Motor neuron (in vitro differentiated cells): ENCODE measurements at regions not wholly inside any gene's neighbourhood (a gene's known extent, or its start where the extent isn't known, plus 50 kb on each side); places are given as distances from the start of the nearest gene placed in this dataset.

Source experiments
- ATAC-seq, 8 experiments: fragments of 200-7000 bp; cut with Tn5 transposase; replicated peaks in 6 of 8; 2 replicates each; pipeline ENCODE4 v1.8.0; 2021; ENCODE audit warnings: mild to moderate bottlenecking in 8 of 8, moderate library complexity in 8 of 8
- H3K27ac ChIP-seq, 2 donors: fragments of 250-450 bp; sonication (Bioruptor Pico); 2 replicates each; pipeline ENCODE4 v1.9.0; 2021; ENCODE audit warnings: antibody characterized with exemption in 2 of 2, mild to moderate bottlenecking in 2 of 2, moderate library complexity in 1 of 2
- H3K4me1 ChIP-seq, 2 donors: fragments of 250-450 bp; sonication (Bioruptor Pico); replicated peaks in 1 of 2; 2 replicates each; pipeline ENCODE4 v1.6.1; 2021; ENCODE audit warnings: antibody characterized with exemption in 2 of 2, mild to moderate bottlenecking in 2 of 2, moderate library complexity in 1 of 2
- H3K4me3 ChIP-seq, 5 donors: fragments of 250-450 bp; sonication (Bioruptor Pico); 2 replicates each; pipeline ENCODE4 v1.9.0; 2021; ENCODE audit warnings: antibody characterized with exemption in 5 of 5, mild to moderate bottlenecking in 5 of 5, moderate library complexity in 4 of 5
- WGBS, 10 experiments: fragments of 450-650 bp; shearing (Covaris generic); methylation state at CpG; one replicate each; pipeline ENCODE4 v1.0.0; 2022; 5-methylcytosine and 5-hydroxymethylcytosine counted together
- in situ Hi-C, 9 experiments: fragments of 400-800 bp; cut with MboI; loops; one replicate each; pipeline ENCODE4 v1.15.0; 2021; ENCODE audit warnings: low sequenced_read_pairs in 9 of 9, low pct_unique_long_range_greater_than_20kb in 2 of 9; ENCODE audit not compliant: unreplicated experiment in 9 of 9

DNA sequence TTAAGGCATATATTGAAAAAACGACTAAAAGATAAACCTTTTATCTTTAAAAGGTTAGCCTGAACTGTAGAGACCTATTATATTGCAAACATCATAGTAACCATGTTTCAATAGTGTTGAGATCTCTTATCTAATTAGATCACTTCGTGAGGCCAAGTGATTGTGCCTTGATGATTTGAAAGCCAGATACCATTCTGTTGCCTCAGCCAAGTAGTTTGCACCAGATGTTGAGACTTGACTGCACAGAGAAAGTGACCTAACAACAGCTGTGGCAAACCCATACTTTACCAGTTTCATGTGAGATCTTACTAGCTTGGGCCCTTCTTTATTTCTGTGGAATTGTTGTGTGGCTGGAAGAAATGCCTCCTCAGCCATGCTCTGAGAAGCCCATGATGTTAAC is 717.3 kb downstream of the KCNJ2 start:
- Histone ChIP-seq H3K4me3 (no peak overlapping the region), H3K27ac (no peak overlapping the region), H3K4me1 (no peaks in the 10 kb centered on the region)
- no peak for ATAC-seq
- in situ Hi-C loops: no loop called here
- WGBS, 10 experiments: 0 to 81% (median 60%) methylated on average over 1 to 2 of the region's 2 CpGs; no CpG with 5 or more reads in 1 of the 10 experiments

DNA sequence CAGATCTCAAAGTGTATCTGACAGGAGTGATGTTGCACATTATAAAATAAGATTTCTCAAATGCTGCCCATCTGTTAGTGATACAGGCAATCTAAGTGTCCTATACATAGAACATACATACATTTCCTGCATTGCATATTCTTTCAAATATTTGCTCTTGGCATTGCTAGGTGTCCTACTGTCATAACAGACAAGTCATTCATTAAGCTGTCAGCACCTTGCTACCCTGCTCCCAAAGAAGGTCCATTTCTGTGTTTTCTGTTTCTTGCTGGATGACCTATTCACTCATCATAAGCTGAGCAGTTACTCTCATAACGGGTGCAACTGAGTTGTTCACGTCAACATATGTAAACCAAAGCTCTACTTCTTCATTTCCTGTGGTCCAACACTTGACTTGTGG is 719.0 kb downstream of the KCNJ2 start:
- in situ Hi-C loops: no loop called here
- H3K4me3 ChIP-seq: no peak overlapping the region
- no peak for ATAC-seq
- H3K4me1 ChIP-seq: no peaks in the 10 kb centered on the region
- 31 to 89% (median 70%) methylated on average over 1 to 2 of the region's 2 CpGs; no CpG with 5 or more reads in 3 of the 10 experiments for WGBS, 10 experiments
- H3K27ac ChIP-seq: no peak overlapping the region

DNA sequence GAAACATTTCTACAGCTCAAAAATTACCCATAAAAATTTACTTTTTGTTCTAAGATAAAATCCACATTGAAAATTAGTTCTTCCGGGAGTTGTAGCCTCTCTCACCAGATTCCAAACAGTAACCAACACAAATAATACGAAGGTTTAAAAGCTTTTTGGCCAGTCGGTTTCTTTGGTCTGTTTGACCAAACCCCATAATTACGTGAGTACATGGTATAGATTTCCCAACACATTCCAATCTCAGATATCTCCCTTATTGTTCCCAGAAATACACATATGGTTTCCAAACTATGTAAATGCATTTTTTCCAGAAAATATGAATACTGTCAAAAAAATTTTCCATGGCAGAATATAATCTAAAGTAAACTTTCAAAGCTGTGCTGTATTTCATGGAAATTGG is 722.0 kb downstream of the KCNJ2 start:
- 11 to 100% (median 90%) methylated on average over 1 to 4 of the region's 4 CpGs for WGBS, 10 experiments

DNA sequence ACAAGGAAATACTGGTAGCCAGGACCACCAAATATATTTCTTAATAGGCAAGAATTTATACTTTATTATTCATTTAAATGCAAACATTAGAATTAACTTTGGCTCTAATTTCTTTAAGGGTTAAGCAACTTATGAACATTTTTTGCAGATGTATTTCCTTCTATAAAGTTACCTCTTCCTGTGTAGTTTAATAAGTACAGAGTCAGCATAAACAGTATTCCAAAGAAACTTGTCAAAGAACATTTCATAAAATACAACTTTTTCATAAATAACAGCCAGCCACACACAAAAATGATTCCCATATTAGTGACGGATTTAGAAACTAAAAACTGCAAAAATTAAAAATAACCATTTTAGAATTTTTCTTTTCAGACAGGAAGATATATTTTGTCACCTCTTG is 723.2 kb downstream of the KCNJ2 start:
- Histone ChIP-seq H3K4me1 (peaks cover 5 to 9% of the 10 kb centered on the region in 2 donors), H3K27ac (no peak overlapping the region), H3K4me3 (no peak overlapping the region)
- ATAC-seq: no peak
- 20 to 100% (median 88%) methylated on average over 1 of the region's 1 CpG; no CpG with 5 or more reads in 2 of the 10 experiments for WGBS, 10 experiments
- in situ Hi-C loops: no loop called here

More for the DNA sequence above, 722.0 kb downstream of the KCNJ2 start:
- ATAC-seq: no peak
- no peak overlapping the region for H3K27ac ChIP-seq
- H3K4me3 ChIP-seq: no peak overlapping the region
- in situ Hi-C loops: no loop called here
- H3K4me1 ChIP-seq: no peaks in the 10 kb centered on the region

GRCh38 chr17:70896843-70897242 is 727.5 kb downstream of the KCNJ2 start:
- Histone ChIP-seq H3K4me1 (peaks cover 9 to 11% of the 10 kb centered on the region in 2 donors), H3K27ac (no peak overlapping the region), H3K4me3 (no peak overlapping the region)
- in situ Hi-C loops: no loop called here
- ATAC-seq: peak in 1 of 8 experiments; percentile 13
- WGBS, 10 experiments: 0 to 100% (median 71%) methylated on average over 1 to 4 of the region's 4 CpGs

DNA sequence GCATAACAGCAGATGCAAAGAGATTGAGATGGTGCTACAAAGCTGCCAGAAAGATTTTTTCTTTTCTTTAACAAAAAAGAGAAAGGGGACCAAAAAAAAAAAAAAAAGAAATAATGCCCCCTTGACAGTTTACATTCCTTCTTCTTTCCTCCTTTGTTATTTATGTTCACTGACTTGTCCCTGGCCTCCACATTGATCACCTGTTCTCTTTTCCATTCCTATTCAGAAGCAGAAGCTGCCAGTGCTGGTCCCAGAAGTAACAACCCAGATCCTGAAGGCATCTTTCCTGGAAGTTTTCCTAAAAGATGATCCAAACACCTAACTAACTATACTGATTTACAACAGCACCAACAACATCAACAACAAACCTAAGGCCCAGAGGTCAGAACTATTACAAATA is 728.1 kb downstream of the KCNJ2 start:
- H3K4me1 ChIP-seq: peaks cover 9 to 11% of the 10 kb centered on the region in 2 donors
- H3K4me3 ChIP-seq: no peak overlapping the region
- peak in 2 of 8 experiments; percentile 43 to 56 for ATAC-seq
- H3K27ac ChIP-seq: no peak overlapping the region
- in situ Hi-C loops: no loop called here

DNA sequence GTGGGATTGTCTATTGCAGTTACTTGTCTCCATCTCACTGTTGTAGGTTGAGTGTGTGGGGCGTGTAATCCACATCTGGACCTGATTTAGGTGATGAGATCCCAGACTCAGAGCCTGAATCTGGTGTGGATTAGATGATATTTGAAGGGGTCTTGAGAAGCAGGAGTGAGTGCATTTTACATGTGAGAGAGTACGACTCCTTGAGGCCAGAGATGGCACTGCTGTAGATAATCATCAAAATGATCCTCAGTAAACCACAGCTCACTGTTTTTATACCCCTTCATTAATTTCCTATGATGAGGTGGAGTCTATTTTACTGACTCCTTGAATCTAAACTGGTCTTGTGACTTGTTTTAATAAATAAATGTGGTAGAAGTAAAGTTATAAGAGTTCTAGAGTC is 732.5 kb downstream of the KCNJ2 start:
- Histone ChIP-seq H3K27ac (no peak overlapping the region), H3K4me3 (no peak overlapping the region), H3K4me1 (peaks cover 13 to 15% of the 10 kb centered on the region in 2 donors)
- WGBS, 10 experiments: 0 to 100% (median 87%) methylated on average over 1 to 2 of the region's 2 CpGs; no CpG with 5 or more reads in 4 of the 10 experiments
- ATAC-seq: no peak
- in situ Hi-C loops: no loop called here

DNA sequence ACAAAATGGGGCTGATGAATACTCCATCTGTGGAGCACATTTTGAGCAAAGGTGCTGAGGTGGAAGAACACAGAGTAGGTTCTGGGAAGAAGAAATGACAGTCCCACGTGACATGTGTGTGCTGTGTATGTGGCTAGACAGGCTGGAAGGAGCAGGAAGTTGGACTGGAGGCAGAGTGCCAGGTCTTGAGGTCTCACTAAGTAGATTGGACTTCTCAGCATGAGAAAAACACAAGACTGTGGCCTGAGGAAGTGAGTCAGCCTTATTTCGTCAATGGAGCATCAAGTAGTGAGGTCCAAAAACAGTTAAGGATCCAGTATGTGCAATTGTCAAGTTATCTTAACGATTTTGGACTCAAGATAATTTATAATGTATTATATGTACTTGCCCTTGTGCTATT is 736.5 kb downstream of the KCNJ2 start:
- Histone ChIP-seq H3K27ac (no peak overlapping the region), H3K4me1 (peaks cover 3 to 11% of the 10 kb centered on the region in 2 donors), H3K4me3 (no peak overlapping the region)
- peak in 1 of 8 experiments; percentile 39 for ATAC-seq
- WGBS, 10 experiments: 0 to 100% (median 62%) methylated on average over 1 to 3 of the region's 3 CpGs; no CpG with 5 or more reads in 1 of the 10 experiments
- in situ Hi-C loops: no loop called here

DNA sequence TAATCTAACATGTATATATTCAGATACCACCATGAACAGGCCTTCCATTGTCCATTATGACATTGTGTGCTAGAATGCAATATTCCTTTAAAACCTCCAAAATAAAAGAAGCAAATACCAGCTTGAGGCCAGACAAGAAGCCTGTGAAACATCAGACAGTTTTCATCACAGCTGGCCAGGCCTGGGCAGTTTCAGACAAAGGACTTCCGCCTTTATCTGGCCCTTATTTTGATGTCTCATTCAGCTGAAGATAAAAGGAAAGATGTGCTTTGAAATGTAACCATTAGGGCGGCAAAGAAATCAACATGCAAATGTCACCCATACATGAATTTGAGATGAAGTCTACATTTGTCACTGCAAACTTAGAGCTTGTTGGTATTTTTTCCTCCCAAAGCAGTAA is 737.5 kb downstream of the KCNJ2 start:
- H3K4me3 ChIP-seq: no peak overlapping the region
- ATAC-seq: peak in 7 of 8 experiments; percentile 87 to 99 (median 94)
- in situ Hi-C loops: no loop called here
- H3K4me1 ChIP-seq: peaks cover 3 to 11% of the 10 kb centered on the region in 2 donors
- no peak overlapping the region for H3K27ac ChIP-seq
- WGBS, 10 experiments: 0 to 21% (median 6%) methylated on average over 1 to 2 of the region's 2 CpGs; no CpG with 5 or more reads in 1 of the 10 experiments

DNA sequence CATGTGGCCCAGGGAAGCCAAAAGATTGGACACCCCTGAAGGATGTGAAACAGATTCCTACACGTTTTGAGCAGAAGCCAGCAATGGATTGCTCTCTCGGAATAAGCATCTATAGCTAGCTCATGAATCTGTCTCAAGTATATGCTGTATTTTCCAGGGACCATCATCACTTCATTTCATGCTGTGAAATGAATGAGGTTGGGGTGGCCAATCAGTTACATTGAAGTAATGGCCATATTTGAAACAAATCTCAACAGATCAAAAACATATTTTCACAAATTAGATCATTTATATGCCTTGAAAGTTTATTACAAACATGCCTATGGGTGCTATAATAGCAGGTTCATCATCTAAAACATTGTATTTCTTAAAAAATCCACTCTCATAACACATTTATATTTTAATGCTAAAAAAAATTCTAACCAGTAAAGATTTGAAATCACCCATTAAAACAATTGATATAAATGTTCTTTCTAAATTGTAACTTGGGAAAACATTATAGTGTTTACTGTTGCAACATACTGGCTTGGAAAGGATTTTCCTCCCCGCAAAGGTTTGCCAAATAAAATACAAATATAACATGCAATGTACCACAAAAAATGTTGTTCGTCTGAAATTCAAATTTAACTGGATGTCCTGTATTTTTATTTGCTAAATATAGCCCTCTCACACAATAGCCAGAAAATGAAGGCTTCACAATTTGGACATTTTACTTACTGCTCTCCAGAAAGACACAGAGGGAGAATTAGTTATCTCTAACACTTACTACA is 743.6 kb downstream of the KCNJ2 start:
- in situ Hi-C loops: no loop called here
- no peak overlapping the region for H3K27ac ChIP-seq
- 0 to 100% (median 74%) methylated on average over 2 to 4 of the region's 4 CpGs; no CpG with 5 or more reads in 1 of the 10 experiments for WGBS, 10 experiments
- no peak overlapping the region for H3K4me3 ChIP-seq
- H3K4me1 ChIP-seq: no peaks in the 10 kb centered on the region
- no peak for ATAC-seq

DNA sequence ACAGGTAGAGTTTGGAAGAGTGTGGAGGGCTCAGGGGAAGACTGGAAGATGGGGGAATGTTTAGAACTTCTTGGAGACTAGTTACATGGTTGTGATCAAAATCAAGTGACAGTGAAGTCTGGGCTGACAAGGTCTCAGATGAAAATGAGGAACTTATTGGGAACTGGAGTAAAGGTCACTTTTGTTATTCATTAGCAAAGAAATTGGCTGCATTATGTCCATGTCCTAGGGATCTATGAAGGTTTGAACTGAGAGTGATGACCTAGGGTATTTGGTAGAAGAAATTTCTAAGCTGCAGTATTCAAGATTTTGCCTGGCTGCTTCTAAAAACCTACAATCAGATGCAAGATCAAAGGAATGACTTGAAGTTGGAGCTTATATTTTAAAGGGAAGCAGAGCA is 747.1 kb downstream of the KCNJ2 start:
- ATAC-seq: no peak
- no peak overlapping the region for H3K4me3 ChIP-seq
- no peak overlapping the region for H3K27ac ChIP-seq
- no peaks in the 10 kb centered on the region for H3K4me1 ChIP-seq
- in situ Hi-C loops: no loop called here

GRCh38 chr17:70919241-70919640 is 749.9 kb downstream of the KCNJ2 start:
- no peaks in the 10 kb centered on the region for H3K4me1 ChIP-seq
- in situ Hi-C loops: no loop called here
- no peak overlapping the region for H3K27ac ChIP-seq
- 80 to 100% methylated on average over 1 of the region's 1 CpG; no CpG with 5 or more reads in 8 of the 10 experiments for WGBS, 10 experiments
- no peak for ATAC-seq
- H3K4me3 ChIP-seq: no peak overlapping the region

- Histone ChIP-seq H3K4me3 (no peak overlapping the region), H3K27ac (no peak overlapping the region), H3K4me1 (no peaks in the 10 kb centered on the region)
- in situ Hi-C loops: no loop called here
- ATAC-seq: no peak
- 0 to 100% (median 100%) methylated on average over 1 of the region's 1 CpG; no CpG with 5 or more reads in 5 of the 10 experiments for WGBS, 10 experiments
Observed at GRCh38 chr17:70920416-70920815, 751.1 kb downstream of the KCNJ2 start.

- Histone ChIP-seq H3K4me3 (no peak overlapping the region), H3K4me1 (no peaks in the 10 kb centered on the region), H3K27ac (no peak overlapping the region)
- 14 to 81% (median 50%) methylated on average over 1 to 2 of the region's 2 CpGs; no CpG with 5 or more reads in 3 of the 10 experiments for WGBS, 10 experiments
- in situ Hi-C loops: no loop called here
- ATAC-seq: peak in 3 of 8 experiments; percentile 38 to 78 (median 54)
Observed at GRCh38 chr17:70922268-70922667, 752.9 kb downstream of the KCNJ2 start.
